ENCODE measurements at regions not wholly inside any gene's neighbourhood (a gene's known extent, or its start where the extent isn't known, plus 50 kb on each side); places are given as distances from the start of the nearest gene placed in this dataset.

GRCh38 chr17:27978689-27979175 lies 63.7 kb upstream of the NLK start:
- TF ChIP-seq RAD21 (conservative IDR thresholded peaks at IDR 0.05) (no peak), EZH2 (IDR thresholded peaks at IDR 0.05; ENCODE audit: borderline replicate concordance, insufficient read depth, low read length, poor library complexity, severe bottlenecking) (no peak), TAF1 (IDR thresholded peaks at IDR 0.05; ENCODE audit: low read depth) (no peak), POLR2AphosphoS5 (IDR thresholded peaks at IDR 0.05) (no peak), MXI1 (conservative IDR thresholded peaks at IDR 0.05; ENCODE audit: poor library complexity, severe bottlenecking) (no peak), REST (IDR thresholded peaks at IDR 0.05; ENCODE audit: borderline replicate concordance) (no peak), SMC3 (conservative IDR thresholded peaks at IDR 0.05; ENCODE audit: poor library complexity) (no peak), CTCF (IDR thresholded peaks at IDR 0.05; ENCODE audit: poor library complexity, severe bottlenecking) (no peak), EP300 (conservative IDR thresholded peaks at IDR 0.05; ENCODE audit: poor library complexity, severe bottlenecking) (no peak)
- H2AFZ ChIP-seq (ENCODE audit: low read depth, low read length): no peak overlapping the region
- H3K9ac ChIP-seq (ENCODE audit: low read length): no peak overlapping the region
- H3K4me2 ChIP-seq (ENCODE audit: low read length): no peak overlapping the region
- H3K27me3 ChIP-seq (ENCODE audit: insufficient read depth, low read depth, low read length): no peaks in the 10 kb centered on the region
- no peaks in the 10 kb centered on the region for H3K9me3 ChIP-seq (ENCODE audit: low read length)
- no peaks in the 10 kb centered on the region for H3F3A ChIP-seq (ENCODE audit: insufficient read depth, low read length, poor library complexity, severe bottlenecking)
- H3K9me2 ChIP-seq (ENCODE audit: insufficient read depth, low read length): no peaks in the 10 kb centered on the region
- H3K4me3 ChIP-seq (ENCODE audit: low read length): no peak overlapping the region
- no peaks in the 10 kb centered on the region for H4K20me1 ChIP-seq (ENCODE audit: insufficient read depth)
- no peak overlapping the region for H3K27ac ChIP-seq (ENCODE audit: low read length)
- H3K36me3 ChIP-seq (ENCODE audit: insufficient read depth, low read length): no peaks in the 10 kb centered on the region
- no peaks in the 10 kb centered on the region for H3K79me2 ChIP-seq (replicated peaks; ENCODE audit: insufficient read depth, low read length)

- Histone ChIP-seq H2AFZ (ENCODE audit: low read depth, low read length) (no peak overlapping the region), H3F3A (ENCODE audit: insufficient read depth, low read length, poor library complexity, severe bottlenecking) (no peaks in the 10 kb centered on the region), H3K27me3 (ENCODE audit: insufficient read depth, low read depth, low read length) (no peaks in the 10 kb centered on the region), H3K27ac (ENCODE audit: low read length) (no peak overlapping the region), H3K4me2 (ENCODE audit: low read length) (no peak overlapping the region), H3K9ac (ENCODE audit: low read length) (no peak overlapping the region), H3K9me3 (ENCODE audit: low read length) (no peaks in the 10 kb centered on the region), H3K36me3 (ENCODE audit: insufficient read depth, low read length) (no peaks in the 10 kb centered on the region), H3K79me2 (replicated peaks; ENCODE audit: insufficient read depth, low read length) (no peaks in the 10 kb centered on the region), H4K20me1 (ENCODE audit: insufficient read depth) (no peaks in the 10 kb centered on the region), H3K4me3 (ENCODE audit: low read length) (no peak overlapping the region), H3K9me2 (ENCODE audit: insufficient read depth, low read length) (no peaks in the 10 kb centered on the region)
- TF ChIP-seq SMC3 (conservative IDR thresholded peaks at IDR 0.05; ENCODE audit: poor library complexity) (no peak), REST (IDR thresholded peaks at IDR 0.05; ENCODE audit: borderline replicate concordance) (no peak), MXI1 (conservative IDR thresholded peaks at IDR 0.05; ENCODE audit: poor library complexity, severe bottlenecking) (no peak), CTCF (IDR thresholded peaks at IDR 0.05; ENCODE audit: poor library complexity, severe bottlenecking) (no peak), EP300 (conservative IDR thresholded peaks at IDR 0.05; ENCODE audit: poor library complexity, severe bottlenecking) (no peak)
Measured at GRCh38 chr17:27980043-27980442, 62.4 kb upstream of the NLK start.

All from neural cell (in vitro differentiated cells).